ENCODE measurements at regions not wholly inside any gene's neighbourhood (a gene's known extent, or its start where the extent isn't known, plus 50 kb on each side); places are given as distances from the start of the nearest gene placed in this dataset.
"Not testable (repeated sequence)": the region's sequence is repeated elsewhere in the genome, so short reads cannot be mapped to it uniquely, and the experiment has no call there.

GRCh38 chr5:166637295-166637694, 1654.2 kb upstream of the WWC1 start:
- H3K27me3 Mint-ChIP-seq: no peaks in the 10 kb centered on the region
- H3K4me3 Mint-ChIP-seq: no peak overlapping the region
- no peaks in the 10 kb centered on the region for H3K4me1 Mint-ChIP-seq
- H3K27ac Mint-ChIP-seq: no peak overlapping the region
- no peak for DNase-seq
- no peaks in the 10 kb centered on the region for H3K36me3 Mint-ChIP-seq
- H3K9me3 Mint-ChIP-seq: peaks cover 1% of the 10 kb centered on the region

GRCh38 chr5:166639151-166639550, 1652.3 kb upstream of the WWC1 start:
- Mint-ChIP-seq H3K36me3 (no peaks in the 10 kb centered on the region), H3K9me3 (peaks cover 1% of the 10 kb centered on the region), H3K4me3 (no peak overlapping the region), H3K27me3 (no peaks in the 10 kb centered on the region), H3K4me1 (no peaks in the 10 kb centered on the region), H3K27ac (no peak overlapping the region)
- no peak for DNase-seq

GRCh38 chr5:166640136-166640535, 1651.3 kb upstream of the WWC1 start:
- not testable (repeated sequence) for H3K27ac Mint-ChIP-seq, H3K27me3 Mint-ChIP-seq, H3K36me3 Mint-ChIP-seq

GRCh38 chr5:166648736-166649135, 1642.7 kb upstream of the WWC1 start:
- H3K36me3 Mint-ChIP-seq: no peaks in the 10 kb centered on the region
- peaks cover 8% of the 10 kb centered on the region for H3K9me3 Mint-ChIP-seq
- no peaks in the 10 kb centered on the region for H3K4me1 Mint-ChIP-seq
- DNase-seq: no peak
- H3K27ac Mint-ChIP-seq: no peak overlapping the region
- no peak overlapping the region for H3K4me3 Mint-ChIP-seq
- H3K27me3 Mint-ChIP-seq: no peaks in the 10 kb centered on the region

More at GRCh38 chr5:166640136-166640535, 1651.3 kb upstream of the WWC1 start:
- H3K9me3 Mint-ChIP-seq, DNase-seq, H3K4me3 Mint-ChIP-seq, H3K4me1 Mint-ChIP-seq: not testable (repeated sequence)

- Mint-ChIP-seq H3K4me1 (no peaks in the 10 kb centered on the region), H3K27me3 (no peaks in the 10 kb centered on the region), H3K9me3 (peaks cover 7% of the 10 kb centered on the region), H3K27ac (no peak overlapping the region), H3K36me3 (no peaks in the 10 kb centered on the region), H3K4me3 (no peak overlapping the region)
- no peak for DNase-seq
Measured at GRCh38 chr5:166649676-166650075, 1641.8 kb upstream of the WWC1 start.

GRCh38 chr5:166651234-166651633, 1640.2 kb upstream of the WWC1 start:
- H3K4me1 Mint-ChIP-seq: no peaks in the 10 kb centered on the region
- no peak for DNase-seq
- no peak overlapping the region for H3K4me3 Mint-ChIP-seq
- no peaks in the 10 kb centered on the region for H3K27me3 Mint-ChIP-seq
- no peak overlapping the region for H3K27ac Mint-ChIP-seq
- H3K36me3 Mint-ChIP-seq: no peaks in the 10 kb centered on the region
- peaks cover 9% of the 10 kb centered on the region for H3K9me3 Mint-ChIP-seq

- H3K27ac Mint-ChIP-seq: no peak overlapping the region
- no peaks in the 10 kb centered on the region for H3K4me1 Mint-ChIP-seq
- no peak for DNase-seq
- no peaks in the 10 kb centered on the region for H3K9me3 Mint-ChIP-seq
- no peaks in the 10 kb centered on the region for H3K27me3 Mint-ChIP-seq
- H3K36me3 Mint-ChIP-seq: no peaks in the 10 kb centered on the region
- no peak overlapping the region for H3K4me3 Mint-ChIP-seq
Measured at GRCh38 chr5:166671811-166672210, 1619.6 kb upstream of the WWC1 start.

- no peaks in the 10 kb centered on the region for H3K36me3 Mint-ChIP-seq
- no peak overlapping the region for H3K4me3 Mint-ChIP-seq
- H3K9me3 Mint-ChIP-seq: no peaks in the 10 kb centered on the region
- DNase-seq: no peak
- no peak overlapping the region for H3K27ac Mint-ChIP-seq
- no peaks in the 10 kb centered on the region for H3K4me1 Mint-ChIP-seq
- no peaks in the 10 kb centered on the region for H3K27me3 Mint-ChIP-seq
Measured at GRCh38 chr5:166672431-166672830, 1619.0 kb upstream of the WWC1 start.

GRCh38 chr5:166677891-166678290, 1613.6 kb upstream of the WWC1 start:
- Mint-ChIP-seq H3K4me1 (no peaks in the 10 kb centered on the region), H3K9me3 (no peaks in the 10 kb centered on the region), H3K36me3 (no peaks in the 10 kb centered on the region), H3K27ac (no peak overlapping the region), H3K27me3 (no peaks in the 10 kb centered on the region), H3K4me3 (no peak overlapping the region)
- no peak for DNase-seq

GRCh38 chr5:166679331-166679730, 1612.1 kb upstream of the WWC1 start:
- Mint-ChIP-seq H3K4me3 (no peak overlapping the region), H3K9me3 (no peaks in the 10 kb centered on the region), H3K27me3 (no peaks in the 10 kb centered on the region), H3K36me3 (no peaks in the 10 kb centered on the region), H3K4me1 (no peaks in the 10 kb centered on the region), H3K27ac (no peak overlapping the region)
- no peak for DNase-seq

GRCh38 chr5:166695326-166695725, 1596.1 kb upstream of the WWC1 start:
- H3K27me3 Mint-ChIP-seq: no peaks in the 10 kb centered on the region
- H3K36me3 Mint-ChIP-seq: no peaks in the 10 kb centered on the region
- H3K9me3 Mint-ChIP-seq: peaks cover 8% of the 10 kb centered on the region
- H3K27ac Mint-ChIP-seq: no peak overlapping the region
- H3K4me1 Mint-ChIP-seq: no peaks in the 10 kb centered on the region
- no peak for DNase-seq
- H3K4me3 Mint-ChIP-seq: no peak overlapping the region

GRCh38 chr5:166708291-166708690, 1583.2 kb upstream of the WWC1 start:
- H3K36me3 Mint-ChIP-seq: no peaks in the 10 kb centered on the region
- no peak overlapping the region for H3K27ac Mint-ChIP-seq
- DNase-seq: no peak
- H3K9me3 Mint-ChIP-seq: peaks cover 6% of the 10 kb centered on the region
- H3K4me1 Mint-ChIP-seq: no peaks in the 10 kb centered on the region
- H3K27me3 Mint-ChIP-seq: no peaks in the 10 kb centered on the region
- H3K4me3 Mint-ChIP-seq: no peak overlapping the region

- H3K27ac Mint-ChIP-seq: no peak overlapping the region
- no peaks in the 10 kb centered on the region for H3K36me3 Mint-ChIP-seq
- DNase-seq: no peak
- H3K9me3 Mint-ChIP-seq: peaks cover 10% of the 10 kb centered on the region
- H3K4me1 Mint-ChIP-seq: no peaks in the 10 kb centered on the region
- no peaks in the 10 kb centered on the region for H3K27me3 Mint-ChIP-seq
- no peak overlapping the region for H3K4me3 Mint-ChIP-seq
Measured at GRCh38 chr5:166709691-166710090, 1581.8 kb upstream of the WWC1 start.

GRCh38 chr5:166710271-166710670, 1581.2 kb upstream of the WWC1 start:
- no peak overlapping the region for H3K4me3 Mint-ChIP-seq
- DNase-seq: no peak
- no peak overlapping the region for H3K27ac Mint-ChIP-seq
- H3K4me1 Mint-ChIP-seq: no peaks in the 10 kb centered on the region
- H3K27me3 Mint-ChIP-seq: no peaks in the 10 kb centered on the region
- peaks cover 10% of the 10 kb centered on the region for H3K9me3 Mint-ChIP-seq
- H3K36me3 Mint-ChIP-seq: no peaks in the 10 kb centered on the region

- H3K27ac Mint-ChIP-seq: no peak overlapping the region
- peaks cover 9% of the 10 kb centered on the region for H3K9me3 Mint-ChIP-seq
- no peaks in the 10 kb centered on the region for H3K36me3 Mint-ChIP-seq
- no peak overlapping the region for H3K4me3 Mint-ChIP-seq
- no peak for DNase-seq
- no peaks in the 10 kb centered on the region for H3K4me1 Mint-ChIP-seq
- no peaks in the 10 kb centered on the region for H3K27me3 Mint-ChIP-seq
Measured at GRCh38 chr5:166712447-166713185, 1578.8 kb upstream of the WWC1 start.

GRCh38 chr5:166713295-166713694, 1578.2 kb upstream of the WWC1 start:
- no peak for DNase-seq
- Mint-ChIP-seq H3K4me3 (no peak overlapping the region), H3K4me1 (no peaks in the 10 kb centered on the region), H3K27me3 (no peaks in the 10 kb centered on the region), H3K27ac (no peak overlapping the region), H3K9me3 (peaks cover 9% of the 10 kb centered on the region), H3K36me3 (no peaks in the 10 kb centered on the region)

Measured in activated naive CD8-positive, alpha-beta T cell treated with anti-CD3 and anti-CD28 coated beads for 36 hours (primary cell).